ENCODE measurements at regions not wholly inside any gene's neighbourhood (a gene's known extent, or its start where the extent isn't known, plus 50 kb on each side); places are given as distances from the start of the nearest gene placed in this dataset.

DNA sequence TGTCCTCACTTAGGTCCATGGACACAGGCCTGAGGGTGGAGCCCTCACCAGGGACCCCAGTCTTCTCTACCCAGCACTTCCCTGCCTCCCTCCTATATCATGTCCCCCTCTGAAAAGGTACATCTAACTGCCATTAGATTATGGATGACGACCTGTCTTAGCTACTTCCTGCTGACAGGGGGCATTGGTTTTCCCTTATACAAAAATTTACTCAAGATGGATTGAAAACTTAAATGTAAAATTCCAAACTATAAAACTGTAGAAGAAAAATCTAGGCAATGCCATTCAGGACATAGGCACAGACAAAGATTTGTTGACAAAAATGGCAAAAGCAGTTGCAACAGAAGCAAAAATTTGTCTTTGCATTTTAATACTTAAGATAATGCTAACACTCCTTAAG is 623.2 kb upstream of the FAM174A start:
- no peak overlapping the region for H3K27ac ChIP-seq (ENCODE audit: low read depth, low read length)
- no peaks in the 10 kb centered on the region for H3K4me1 ChIP-seq (ENCODE audit: control insufficient read depth, insufficient read depth, low read length)
- no peak overlapping the region for H3K4me3 ChIP-seq (ENCODE audit: low read length)
- no peaks in the 10 kb centered on the region for H3K36me3 ChIP-seq (ENCODE audit: control insufficient read depth, insufficient read depth, low read length)
- no peaks in the 10 kb centered on the region for H3K27me3 ChIP-seq (ENCODE audit: control insufficient read depth, insufficient read depth, low read length)
- H3K9ac ChIP-seq (ENCODE audit: low read length): no peak overlapping the region

DNA sequence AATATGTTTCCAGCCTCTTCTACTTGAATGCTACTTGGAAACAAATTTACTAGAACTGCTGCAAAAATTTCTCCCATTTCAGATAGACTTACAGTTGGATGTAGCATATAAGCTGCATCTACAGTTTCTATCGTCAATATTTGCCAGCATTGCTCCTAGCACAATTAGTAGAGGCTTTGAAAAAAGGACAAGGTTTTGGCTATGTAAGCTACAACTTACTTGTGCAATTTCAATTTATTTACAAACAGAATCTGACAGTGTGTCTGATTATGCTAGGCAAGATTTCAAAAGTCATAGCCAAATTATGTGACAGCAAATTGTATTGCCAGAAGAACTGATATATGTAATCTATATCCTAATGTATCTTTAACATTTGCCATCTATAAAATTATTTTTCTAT is 628.4 kb upstream of the FAM174A start:
- H3K4me1 ChIP-seq (ENCODE audit: control insufficient read depth, insufficient read depth, low read length): no peaks in the 10 kb centered on the region
- H3K27me3 ChIP-seq (ENCODE audit: control insufficient read depth, insufficient read depth, low read length): no peaks in the 10 kb centered on the region
- no peak overlapping the region for H3K4me3 ChIP-seq (ENCODE audit: low read length)
- H3K36me3 ChIP-seq (ENCODE audit: control insufficient read depth, insufficient read depth, low read length): no peaks in the 10 kb centered on the region
- no peak overlapping the region for H3K9ac ChIP-seq (ENCODE audit: low read length)
- no peak overlapping the region for H3K27ac ChIP-seq (ENCODE audit: low read depth, low read length)

DNA sequence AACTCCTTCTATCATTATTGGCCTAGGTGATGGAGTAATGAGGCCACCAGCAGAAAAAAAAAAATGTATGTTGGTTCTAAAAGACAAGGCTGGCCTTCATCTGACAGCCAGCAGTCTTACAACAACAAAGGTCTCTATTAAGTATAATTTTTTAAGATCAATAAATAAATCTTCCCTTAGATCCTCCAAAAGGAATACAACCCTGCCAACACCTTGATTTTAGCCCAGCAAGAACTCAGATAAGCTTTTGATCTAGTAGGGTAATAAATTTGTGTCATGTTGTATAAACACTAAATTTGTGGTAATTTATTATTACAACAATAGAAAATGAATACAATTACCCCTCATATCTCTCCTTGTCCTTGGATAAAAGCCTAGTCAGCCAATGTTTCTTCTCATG is 633.2 kb upstream of the FAM174A start:
- Histone ChIP-seq H3K36me3 (ENCODE audit: control insufficient read depth, insufficient read depth, low read length) (no peaks in the 10 kb centered on the region), H3K4me1 (ENCODE audit: control insufficient read depth, insufficient read depth, low read length) (no peaks in the 10 kb centered on the region), H3K27me3 (ENCODE audit: control insufficient read depth, insufficient read depth, low read length) (no peaks in the 10 kb centered on the region), H3K27ac (ENCODE audit: low read depth, low read length) (no peak overlapping the region), H3K4me3 (ENCODE audit: low read length) (no peak overlapping the region), H3K9ac (ENCODE audit: low read length) (no peak overlapping the region)

DNA sequence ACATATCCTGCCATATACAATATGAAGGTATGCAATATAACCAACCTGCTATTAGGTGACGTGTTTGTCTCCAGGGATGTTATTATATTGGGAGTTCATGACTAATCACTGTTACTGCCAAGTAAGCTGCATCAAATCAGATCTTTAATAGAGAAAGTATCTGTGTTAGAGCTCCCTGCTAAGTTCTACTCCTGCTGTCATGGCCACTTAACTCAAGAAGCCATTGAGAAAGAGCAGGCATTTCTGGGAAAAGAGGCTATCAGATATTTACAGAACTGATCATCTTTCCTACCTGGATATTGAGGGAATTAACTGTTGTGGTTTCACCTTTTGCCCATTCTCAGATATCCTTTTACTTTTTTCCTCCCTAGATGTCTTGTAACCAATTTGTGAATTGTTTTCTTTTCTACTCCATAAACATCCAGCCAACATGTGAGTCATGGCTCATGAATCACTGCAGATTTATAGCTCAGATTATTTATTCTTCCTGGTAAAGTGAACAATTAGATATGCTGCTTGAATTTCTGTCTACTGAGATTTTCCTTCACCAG is 634.8 kb upstream of the FAM174A start:
- H3K27me3 ChIP-seq (ENCODE audit: control insufficient read depth, insufficient read depth, low read length): no peaks in the 10 kb centered on the region
- H3K4me3 ChIP-seq (ENCODE audit: low read length): no peak overlapping the region
- H3K27ac ChIP-seq (ENCODE audit: low read depth, low read length): no peak overlapping the region
- no peak overlapping the region for H3K9ac ChIP-seq (ENCODE audit: low read length)
- H3K36me3 ChIP-seq (ENCODE audit: control insufficient read depth, insufficient read depth, low read length): no peaks in the 10 kb centered on the region
- no peaks in the 10 kb centered on the region for H3K4me1 ChIP-seq (ENCODE audit: control insufficient read depth, insufficient read depth, low read length)

DNA sequence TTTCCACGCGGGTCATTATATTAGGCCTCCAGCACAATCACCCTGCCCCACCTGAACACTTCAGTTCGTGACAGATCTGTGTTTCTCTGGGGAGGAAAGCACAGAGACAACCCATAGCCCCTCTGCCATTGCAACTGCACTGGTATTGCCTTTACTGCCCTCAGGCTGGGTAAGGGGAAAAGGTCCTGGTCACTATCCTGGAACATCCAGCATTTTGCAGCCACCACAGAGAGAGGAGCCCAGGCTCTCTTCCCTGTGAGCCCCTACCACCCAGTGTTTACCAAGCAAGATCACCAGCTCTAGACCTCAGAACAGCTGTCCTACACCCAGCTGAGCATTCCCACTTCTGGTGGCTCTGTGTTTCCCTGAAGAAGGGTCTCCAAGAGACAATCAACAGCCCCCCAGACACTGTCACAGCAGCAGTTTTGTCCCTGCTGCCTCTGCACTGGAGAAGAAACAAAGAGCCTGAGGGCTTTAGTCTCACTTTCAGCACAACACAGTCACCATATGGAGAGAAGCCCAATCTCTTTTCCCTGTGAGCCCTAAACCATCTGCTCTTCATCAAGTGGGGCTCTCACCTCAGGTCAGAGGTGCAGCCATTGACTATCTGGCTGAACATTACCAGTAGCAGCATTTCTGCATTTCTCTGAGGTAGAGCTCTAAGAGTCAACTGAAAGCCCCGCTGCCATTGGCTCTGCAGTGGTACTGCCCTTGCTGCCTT is 655.2 kb upstream of the FAM174A start:
- Histone ChIP-seq H3K4me1 (ENCODE audit: control insufficient read depth, insufficient read depth, low read length) (no peaks in the 10 kb centered on the region), H3K27ac (ENCODE audit: low read depth, low read length) (no peak overlapping the region), H3K4me3 (ENCODE audit: low read length) (no peak overlapping the region), H3K27me3 (ENCODE audit: control insufficient read depth, insufficient read depth, low read length) (no peaks in the 10 kb centered on the region), H3K36me3 (ENCODE audit: control insufficient read depth, insufficient read depth, low read length) (no peaks in the 10 kb centered on the region), H3K9ac (ENCODE audit: low read length) (no peak overlapping the region)

DNA sequence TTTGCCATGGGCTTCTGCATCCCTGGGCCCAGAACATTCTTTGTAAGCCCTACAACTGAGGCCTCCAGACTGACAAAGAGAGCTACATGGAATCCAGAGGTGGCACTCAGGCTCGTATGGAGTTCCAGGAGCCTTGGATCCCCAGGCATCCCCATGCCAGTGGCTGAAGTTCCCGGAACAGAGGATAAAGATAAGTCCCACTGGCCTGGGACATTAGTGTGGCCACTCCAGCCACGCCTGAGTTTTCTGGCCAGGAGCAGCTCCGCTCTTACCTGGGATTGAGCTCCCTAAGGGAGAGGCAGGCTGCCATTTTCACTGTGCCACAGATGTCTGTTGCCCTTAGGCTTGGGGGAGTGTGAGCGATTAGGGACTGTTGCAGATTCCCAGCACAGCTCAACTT is 656.3 kb upstream of the FAM174A start:
- Histone ChIP-seq H3K36me3 (ENCODE audit: control insufficient read depth, insufficient read depth, low read length) (no peaks in the 10 kb centered on the region), H3K27ac (ENCODE audit: low read depth, low read length) (no peak overlapping the region), H3K9ac (ENCODE audit: low read length) (no peak overlapping the region), H3K4me3 (ENCODE audit: low read length) (no peak overlapping the region), H3K4me1 (ENCODE audit: control insufficient read depth, insufficient read depth, low read length) (no peaks in the 10 kb centered on the region), H3K27me3 (ENCODE audit: control insufficient read depth, insufficient read depth, low read length) (no peaks in the 10 kb centered on the region)

DNA sequence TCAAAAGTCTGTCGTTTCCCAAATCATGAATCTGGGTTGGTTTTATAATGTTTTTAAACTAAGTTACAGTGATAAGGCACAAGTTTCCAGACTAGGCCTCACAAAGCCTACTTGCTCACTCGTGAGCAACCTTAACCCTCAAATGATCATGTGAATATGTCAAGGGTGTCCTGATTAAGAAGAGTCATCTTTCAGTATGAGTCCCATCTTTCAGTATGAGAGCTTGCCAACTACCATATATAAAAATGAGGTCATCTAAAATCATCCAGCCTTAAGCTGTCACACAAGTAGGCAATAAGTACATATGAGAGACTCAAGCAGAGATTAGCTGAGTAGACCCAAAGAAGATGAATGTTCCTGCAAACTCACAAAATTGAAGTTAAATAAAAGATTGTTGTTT is 668.4 kb upstream of the FAM174A start:
- H3K36me3 ChIP-seq (ENCODE audit: control insufficient read depth, insufficient read depth, low read length): no peaks in the 10 kb centered on the region
- no peak overlapping the region for H3K27ac ChIP-seq (ENCODE audit: low read depth, low read length)
- no peaks in the 10 kb centered on the region for H3K27me3 ChIP-seq (ENCODE audit: control insufficient read depth, insufficient read depth, low read length)
- H3K4me1 ChIP-seq (ENCODE audit: control insufficient read depth, insufficient read depth, low read length): no peaks in the 10 kb centered on the region
- H3K4me3 ChIP-seq (ENCODE audit: low read length): no peak overlapping the region
- H3K9ac ChIP-seq (ENCODE audit: low read length): no peak overlapping the region

DNA sequence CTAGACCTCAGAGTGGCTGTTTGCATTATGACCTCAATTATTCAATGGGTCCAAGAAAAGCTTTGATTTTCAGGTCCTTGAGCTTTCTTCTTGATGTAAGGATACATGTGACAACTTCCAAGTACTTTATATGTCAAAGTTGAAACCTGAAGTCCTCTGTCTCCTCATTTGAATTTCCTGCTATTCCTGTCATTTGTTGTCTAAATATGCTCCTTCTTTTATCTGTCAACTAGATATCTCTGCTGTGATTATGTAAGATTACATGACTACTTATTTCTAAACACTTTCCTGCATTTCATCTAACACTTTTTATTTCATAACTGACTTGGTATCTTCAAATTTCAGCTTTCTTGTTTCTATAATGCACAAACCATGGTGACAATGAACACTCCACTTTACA is 670.0 kb upstream of the FAM174A start:
- Histone ChIP-seq H3K4me3 (ENCODE audit: low read length) (no peak overlapping the region), H3K4me1 (ENCODE audit: control insufficient read depth, insufficient read depth, low read length) (no peaks in the 10 kb centered on the region), H3K27ac (ENCODE audit: low read depth, low read length) (no peak overlapping the region), H3K9ac (ENCODE audit: low read length) (no peak overlapping the region), H3K36me3 (ENCODE audit: control insufficient read depth, insufficient read depth, low read length) (no peaks in the 10 kb centered on the region), H3K27me3 (ENCODE audit: control insufficient read depth, insufficient read depth, low read length) (no peaks in the 10 kb centered on the region)

DNA sequence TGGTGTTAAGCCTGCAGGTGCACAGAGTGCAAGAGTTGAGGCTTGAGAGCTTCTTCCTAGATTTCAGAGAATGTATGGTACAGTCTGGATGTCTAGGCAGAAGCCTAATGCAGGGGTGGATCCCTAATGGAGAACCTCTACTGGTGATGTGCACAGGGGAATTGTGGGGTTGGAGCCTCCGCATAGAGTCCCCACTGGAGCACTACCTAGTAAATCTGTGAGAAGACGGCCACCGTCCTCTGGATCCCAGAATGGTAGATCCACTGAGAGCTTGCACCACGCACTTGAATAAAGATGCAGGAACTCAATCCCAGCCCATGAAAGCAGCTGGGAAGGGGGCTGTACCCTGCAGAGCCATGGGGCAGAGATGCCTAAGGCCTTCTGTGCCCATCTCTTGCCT is 699.4 kb upstream of the FAM174A start:
- H3K4me3 ChIP-seq (ENCODE audit: low read length): no peak overlapping the region
- no peaks in the 10 kb centered on the region for H3K27me3 ChIP-seq (ENCODE audit: control insufficient read depth, insufficient read depth, low read length)
- H3K27ac ChIP-seq (ENCODE audit: low read depth, low read length): no peak overlapping the region
- H3K36me3 ChIP-seq (ENCODE audit: control insufficient read depth, insufficient read depth, low read length): no peaks in the 10 kb centered on the region
- H3K9ac ChIP-seq (ENCODE audit: low read length): no peak overlapping the region
- H3K4me1 ChIP-seq (ENCODE audit: control insufficient read depth, insufficient read depth, low read length): no peaks in the 10 kb centered on the region

DNA sequence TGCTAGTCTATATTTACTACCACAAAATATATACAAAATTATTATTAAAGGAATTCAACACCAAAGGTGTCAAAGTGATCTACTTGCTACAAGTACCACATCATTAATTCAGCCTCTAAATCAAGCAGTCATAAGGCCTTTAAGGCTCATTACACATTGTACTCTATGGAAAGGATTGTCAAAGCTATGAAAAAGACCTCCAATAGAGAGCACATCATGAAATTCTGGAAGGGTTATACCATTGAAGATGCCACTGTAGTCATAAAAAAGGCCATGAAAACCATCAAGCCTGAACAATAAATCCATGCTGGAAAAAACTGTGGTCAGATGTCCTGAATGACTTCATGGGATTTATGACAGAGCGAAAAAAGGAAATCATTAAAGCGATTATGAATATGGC is 708.0 kb upstream of the FAM174A start:
- Histone ChIP-seq H3K9ac (ENCODE audit: low read length) (no peak overlapping the region), H3K4me3 (ENCODE audit: low read length) (no peak overlapping the region), H3K27ac (ENCODE audit: low read depth, low read length) (no peak overlapping the region), H3K4me1 (ENCODE audit: control insufficient read depth, insufficient read depth, low read length) (no peaks in the 10 kb centered on the region), H3K36me3 (ENCODE audit: control insufficient read depth, insufficient read depth, low read length) (no peaks in the 10 kb centered on the region), H3K27me3 (ENCODE audit: control insufficient read depth, insufficient read depth, low read length) (no peaks in the 10 kb centered on the region)

DNA sequence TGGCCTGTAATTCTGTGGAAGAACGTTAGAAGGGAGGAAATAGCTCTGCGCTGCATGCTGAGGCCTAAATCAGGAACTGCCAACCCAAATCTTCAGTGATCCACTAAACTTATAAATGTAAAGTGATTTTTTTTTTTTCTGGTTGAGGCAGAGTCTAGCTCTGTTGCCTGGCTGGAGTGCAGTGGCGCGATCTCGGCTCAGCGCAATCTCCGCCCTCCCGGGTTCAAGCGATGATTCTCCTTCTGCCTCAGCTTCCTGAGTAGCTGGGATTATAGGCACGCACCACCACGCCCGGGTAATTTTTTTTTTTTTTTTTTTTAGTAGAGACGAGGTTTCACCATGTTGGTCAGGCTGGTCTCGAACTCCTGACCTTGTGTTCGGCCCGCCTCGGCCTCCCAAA is 717.4 kb upstream of the FAM174A start:
- Histone ChIP-seq H3K36me3 (ENCODE audit: control insufficient read depth, insufficient read depth, low read length) (no peaks in the 10 kb centered on the region), H3K9ac (ENCODE audit: low read length) (no peak overlapping the region), H3K4me1 (ENCODE audit: control insufficient read depth, insufficient read depth, low read length) (no peaks in the 10 kb centered on the region), H3K4me3 (ENCODE audit: low read length) (no peak overlapping the region), H3K27ac (ENCODE audit: low read depth, low read length) (no peak overlapping the region), H3K27me3 (ENCODE audit: control insufficient read depth, insufficient read depth, low read length) (no peaks in the 10 kb centered on the region)

DNA sequence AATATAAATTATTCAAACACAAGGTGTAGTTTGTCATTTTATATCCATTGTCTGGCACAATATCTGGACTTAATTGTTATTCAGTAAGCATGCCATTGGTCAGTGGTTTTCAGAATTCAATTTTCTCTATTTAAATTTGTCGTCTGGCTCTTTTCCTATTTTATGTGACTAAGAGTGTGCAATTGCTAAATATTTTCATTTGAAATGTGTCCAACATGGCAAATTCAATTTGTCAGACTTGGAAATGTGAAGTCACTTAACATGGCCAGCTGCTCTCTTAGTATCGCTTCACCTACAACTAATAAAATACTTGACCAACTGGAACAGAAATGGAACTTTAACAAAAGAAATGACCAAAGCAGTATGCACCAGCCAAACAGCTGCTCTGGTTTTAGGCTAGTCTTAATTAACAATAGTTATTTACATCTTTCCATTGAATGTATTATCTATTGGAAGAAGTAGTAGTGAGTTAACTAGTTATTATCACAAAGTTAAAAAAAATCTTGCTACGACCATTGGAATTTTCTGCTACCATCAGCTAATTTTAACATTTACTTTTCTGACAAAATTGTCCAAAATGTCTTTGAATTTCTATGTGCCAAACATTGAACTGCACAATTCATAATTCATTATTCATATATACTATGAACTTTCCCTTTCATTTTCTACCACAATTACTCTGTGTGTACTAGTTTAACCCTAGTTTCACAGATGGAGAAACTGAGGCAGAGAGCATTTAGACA is 720.7 kb upstream of the FAM174A start:
- Histone ChIP-seq H3K27me3 (ENCODE audit: control insufficient read depth, insufficient read depth, low read length) (no peaks in the 10 kb centered on the region), H3K4me3 (ENCODE audit: low read length) (no peak overlapping the region), H3K36me3 (ENCODE audit: control insufficient read depth, insufficient read depth, low read length) (no peaks in the 10 kb centered on the region), H3K4me1 (ENCODE audit: control insufficient read depth, insufficient read depth, low read length) (no peaks in the 10 kb centered on the region), H3K27ac (ENCODE audit: low read depth, low read length) (no peak overlapping the region), H3K9ac (ENCODE audit: low read length) (no peak overlapping the region)
